H9 (cell line): ENCODE measurements at regions not wholly inside any gene's neighbourhood (a gene's known extent, or its start where the extent isn't known, plus 50 kb on each side); places are given as distances from the start of the nearest gene placed in this dataset.

Experiments
- DNase-seq: peaks from one replicate; pipeline ENCODE4 v3.0.0-alpha.2; 2017
- H2AFZ ChIP-seq: one replicate; pipeline ENCODE4 v1.6.1; 2013; ENCODE audit warnings: mild to moderate bottlenecking, low read length, control low read depth, moderate library complexity
- H2AK5ac ChIP-seq: 2 replicates; pipeline ENCODE4 v1.6.1; 2013; ENCODE audit warnings: low read length, control low read depth, mixed read lengths; ENCODE audit not compliant: insufficient read length
- H2BK120ac ChIP-seq: one replicate; pipeline ENCODE4 v1.6.1; 2013; ENCODE audit warnings: low read depth, mild to moderate bottlenecking, low read length, control low read depth, inconsistent platforms; ENCODE audit not compliant: poor library complexity, severe bottlenecking
- H2BK12ac ChIP-seq: 2 replicates; pipeline ENCODE4 v1.6.1; 2013; ENCODE audit warnings: low read length, control low read depth, mixed read lengths, low read depth; ENCODE audit not compliant: insufficient read length
- H2BK15ac ChIP-seq: 2 replicates; pipeline ENCODE4 v1.6.1; 2013; ENCODE audit warnings: low read depth, low read length, control low read depth
- H2BK20ac ChIP-seq: one replicate; pipeline ENCODE4 v1.6.1; 2013; ENCODE audit warnings: low read depth, mild to moderate bottlenecking, low read length, control low read depth, inconsistent platforms; ENCODE audit not compliant: poor library complexity, severe bottlenecking
- H2BK5ac ChIP-seq: 2 replicates; pipeline ENCODE4 v1.6.1; 2013; ENCODE audit warnings: low read length, control low read depth, mixed read lengths; ENCODE audit not compliant: insufficient read length
- H3K14ac ChIP-seq: 2 replicates; pipeline ENCODE4 v1.6.1; 2013; ENCODE audit warnings: low read length, control low read depth; ENCODE audit not compliant: insufficient read depth
- H3K18ac ChIP-seq: 2 replicates; pipeline ENCODE4 v1.6.1; 2013; ENCODE audit warnings: low read depth, mild to moderate bottlenecking, mixed read lengths, low read length, control low read depth; ENCODE audit not compliant: insufficient read length
- H3K23ac ChIP-seq: 2 replicates; pipeline ENCODE4 v1.6.1; 2013; ENCODE audit warnings: low read length, control low read depth, mixed read lengths, low read depth; ENCODE audit not compliant: insufficient read length
- H3K23me2 ChIP-seq: 2 replicates; pipeline ENCODE4 v1.6.1; 2013; ENCODE audit warnings: low read depth, mild to moderate bottlenecking, mixed read lengths, low read length, control low read depth; ENCODE audit not compliant: insufficient read length, poor library complexity, severe bottlenecking
- H3K27ac ChIP-seq: 2 replicates; pipeline ENCODE4 v1.5.1; 2013; ENCODE audit warnings: low read length, control low read depth, mixed read lengths, low read depth; ENCODE audit not compliant: insufficient read length
- H3K27me3 ChIP-seq: 2 replicates; pipeline ENCODE4 v1.6.1; 2013; ENCODE audit warnings: low read length, control low read depth, inconsistent platforms; ENCODE audit not compliant: insufficient read depth
- H3K4ac ChIP-seq: 2 replicates; pipeline ENCODE4 v1.6.1; 2013; ENCODE audit warnings: low read depth, mild to moderate bottlenecking, control low read depth, inconsistent platforms, low read length, moderate library complexity
- H3K4me1 ChIP-seq: 2 replicates; pipeline ENCODE4 v1.6.1; 2013; ENCODE audit warnings: low read length, control low read depth, inconsistent platforms; ENCODE audit not compliant: insufficient read depth
- H3K4me2 ChIP-seq: 2 replicates; pipeline ENCODE4 v1.6.1; 2013; ENCODE audit warnings: low read length, control low read depth, mixed read lengths; ENCODE audit not compliant: insufficient read length, insufficient read depth
- H3K56ac ChIP-seq: 2 replicates; pipeline ENCODE4 v1.6.1; 2013; ENCODE audit warnings: low read depth, mild to moderate bottlenecking, mixed read lengths, low read length, control low read depth; ENCODE audit not compliant: insufficient read length
- H3K79me1 ChIP-seq: 2 replicates; pipeline ENCODE4 v1.6.1; 2013; ENCODE audit warnings: low read depth, mild to moderate bottlenecking, moderate library complexity, low read length, control low read depth, inconsistent platforms; ENCODE audit not compliant: insufficient read depth, poor library complexity, severe bottlenecking
- H3K79me2 ChIP-seq: 2 replicates; pipeline ENCODE4 v1.6.1; 2013; ENCODE audit warnings: low read length, control low read depth, inconsistent platforms; ENCODE audit not compliant: insufficient read depth
- H3K9ac ChIP-seq: 2 replicates; pipeline ENCODE4 v1.6.1; 2013; ENCODE audit warnings: low read length, control low read depth, mixed read lengths; ENCODE audit not compliant: insufficient read length; ENCODE audit errors: extremely low read depth
- H3K9me3 ChIP-seq: one replicate; pipeline ENCODE4 v1.6.1; 2013; ENCODE audit warnings: low read depth, low read length, inconsistent platforms; ENCODE audit not compliant: control insufficient read depth
- H3T11ph ChIP-seq: one replicate; pipeline ENCODE4 v1.6.1; 2013; ENCODE audit warnings: mild to moderate bottlenecking, low read length, control low read depth, inconsistent platforms
- H4K20me1 ChIP-seq: one replicate; pipeline ENCODE4 v1.6.1; 2013; ENCODE audit not compliant: control insufficient read depth, insufficient read length, insufficient read depth
- H4K5ac ChIP-seq: 2 replicates; pipeline ENCODE4 v1.6.1; 2013; ENCODE audit warnings: low read depth, mild to moderate bottlenecking, mixed read lengths, low read length, control low read depth; ENCODE audit not compliant: insufficient read length
- H4K8ac ChIP-seq: replicated peaks from 2 replicates; pipeline ENCODE4 v1.6.1; 2013; ENCODE audit warnings: low read length, control low read depth, mixed read lengths, low read depth; ENCODE audit not compliant: insufficient read length
- H4K91ac ChIP-seq: 2 replicates; pipeline ENCODE4 v1.6.1; 2013; ENCODE audit warnings: low read depth, mild to moderate bottlenecking, moderate library complexity, mixed read lengths, low read length, control low read depth; ENCODE audit not compliant: insufficient read length
- H3K27ac Mint-ChIP-seq, 3 experiments: 2 replicates in 2 of 3; 3 replicates in 1 of 3; pipeline ENCODE4 v1.8.0; 2020 to 2021; ENCODE audit warnings: mixed read lengths in 3 of 3, mild to moderate bottlenecking in 1 of 3, moderate library complexity in 1 of 3
- H3K27me3 Mint-ChIP-seq: 2 replicates; pipeline ENCODE4 v1.8.0; 2021; ENCODE audit warnings: low read depth, mild to moderate bottlenecking, moderate library complexity, mixed read lengths
- H3K36me3 Mint-ChIP-seq, 3 experiments: 2 replicates in 2 of 3; 3 replicates in 1 of 3; pipeline ENCODE4 v1.8.0; 2020 to 2021; ENCODE audit warnings: low read depth in 3 of 3, mixed read lengths in 3 of 3; ENCODE audit not compliant: insufficient read depth in 1 of 3
- H3K4me1 Mint-ChIP-seq, 2 experiments: 2 replicates each; pipeline ENCODE4 v1.8.0; 2020; ENCODE audit warnings: mixed read lengths in 2 of 2
- H3K4me3 Mint-ChIP-seq, 2 experiments: 2 replicates in 1 of 2; 3 replicates in 1 of 2; pipeline ENCODE4 v1.8.0; 2020 to 2021; ENCODE audit warnings: mild to moderate bottlenecking in 2 of 2, mixed read lengths in 2 of 2, moderate library complexity in 1 of 2
- H3K9me3 Mint-ChIP-seq, 2 experiments: 2 replicates in 1 of 2; 3 replicates in 1 of 2; pipeline ENCODE4 v1.8.0; 2020; ENCODE audit warnings: mild to moderate bottlenecking in 2 of 2, mixed read lengths in 2 of 2, moderate library complexity in 1 of 2
- CTCF ChIP-seq: fragments of 200-600 bp; sonication (generic); conservative IDR thresholded peaks from 3 replicates; pipeline ENCODE4 v1.8.0; 2021; ENCODE audit warnings: antibody characterized with exemption, mild to moderate bottlenecking
- WGBS: extraction: QIAGEN DNeasy Blood & Tissue Kit; methylation state at CpG from one replicate; pipeline ENCODE4 v1.1.7; 2013; ENCODE audit warnings: missing lambda C conversion rate, low lambda C conversion rate, mixed read lengths; ENCODE audit not compliant: insufficient read length; ENCODE audit errors: extremely low coverage; 5-methylcytosine and 5-hydroxymethylcytosine counted together

GRCh38 chr9:78805771-78806170 lies 508.8 kb downstream of the PSAT1 start:
- Histone ChIP-seq H3K56ac (no peak overlapping the region), H3K23ac (no peak overlapping the region), H4K20me1 (no peaks in the 10 kb centered on the region), H3K18ac (no peak overlapping the region), H3K23me2 (no peaks in the 10 kb centered on the region), H3K4ac (no peak overlapping the region), H3K79me1 (no peaks in the 10 kb centered on the region), H3T11ph (no peak overlapping the region), H2BK5ac (no peak overlapping the region), H3K4me1 (no peaks in the 10 kb centered on the region), H3K9ac (no peak overlapping the region), H2BK15ac (no peak overlapping the region), H4K91ac (no peak overlapping the region), H2BK20ac (no peak overlapping the region), H4K8ac (no peak overlapping the region), H2BK12ac (no peak overlapping the region), H3K27me3 (no peaks in the 10 kb centered on the region), H3K14ac (no peak overlapping the region), H2AK5ac (no peak overlapping the region), H2AFZ (no peak overlapping the region), H3K79me2 (no peaks in the 10 kb centered on the region), H3K27ac (no peak overlapping the region), H3K4me2 (no peak overlapping the region), H4K5ac (no peak overlapping the region), H3K9me3 (no peaks in the 10 kb centered on the region), H2BK120ac (no peak overlapping the region)
- TF ChIP-seq CTCF: no peak
- Mint-ChIP-seq H3K27ac (no peak overlapping the region), H3K36me3 (no peaks in the 10 kb centered on the region), H3K27me3 (no peaks in the 10 kb centered on the region), H3K4me1 (no peaks in the 10 kb centered on the region), H3K9me3 (no peaks in the 10 kb centered on the region), H3K4me3 (no peak overlapping the region)
- no CpG with 5 or more reads among the region's 2 CpGs for WGBS
- no peak for DNase-seq
